ENCODE measurements at regions not wholly inside any gene's neighbourhood (a gene's known extent, or its start where the extent isn't known, plus 50 kb on each side); places are given as distances from the start of the nearest gene placed in this dataset.
"Not testable (repeated sequence)": the region's sequence is repeated elsewhere in the genome, so short reads cannot be mapped to it uniquely, and the experiment has no call there.

DNA sequence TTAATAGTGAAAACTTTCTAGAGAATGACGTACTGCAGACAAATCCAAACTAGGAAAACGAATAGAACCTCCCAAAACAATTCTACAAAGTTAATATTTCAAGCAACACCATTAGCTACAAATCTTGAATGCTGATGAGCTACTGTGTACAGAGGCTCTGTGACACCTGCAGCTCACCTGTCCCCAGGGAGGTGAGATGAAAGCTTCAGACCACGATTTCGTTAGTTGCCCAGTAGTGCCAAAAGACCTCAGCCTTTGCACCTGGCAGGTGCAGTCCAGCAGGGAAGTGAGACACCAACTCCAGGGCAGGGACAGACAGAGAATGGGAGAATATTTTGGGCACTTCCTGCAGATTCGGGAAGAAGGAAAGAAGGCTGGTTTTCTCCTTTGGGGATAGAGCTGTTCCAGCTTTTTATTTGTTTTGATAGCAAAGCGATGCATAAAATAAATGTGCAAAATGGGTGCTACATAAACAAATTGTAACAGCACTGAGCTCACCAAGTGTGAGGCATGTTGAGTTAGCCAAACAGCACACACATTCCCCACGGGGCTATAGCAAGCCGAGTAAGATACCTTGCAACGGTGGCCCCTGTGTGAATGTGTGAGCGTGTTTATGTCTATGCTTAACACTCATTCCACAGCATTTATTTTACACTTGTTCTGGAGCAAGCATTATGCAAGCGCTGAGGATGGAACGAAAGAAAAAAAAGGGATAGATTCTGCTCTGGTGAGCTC, 1024.8 kb upstream of the AUTS2 start:
- intact Hi-C loops (cut with micrococcal nuclease): no loop called here

DNA sequence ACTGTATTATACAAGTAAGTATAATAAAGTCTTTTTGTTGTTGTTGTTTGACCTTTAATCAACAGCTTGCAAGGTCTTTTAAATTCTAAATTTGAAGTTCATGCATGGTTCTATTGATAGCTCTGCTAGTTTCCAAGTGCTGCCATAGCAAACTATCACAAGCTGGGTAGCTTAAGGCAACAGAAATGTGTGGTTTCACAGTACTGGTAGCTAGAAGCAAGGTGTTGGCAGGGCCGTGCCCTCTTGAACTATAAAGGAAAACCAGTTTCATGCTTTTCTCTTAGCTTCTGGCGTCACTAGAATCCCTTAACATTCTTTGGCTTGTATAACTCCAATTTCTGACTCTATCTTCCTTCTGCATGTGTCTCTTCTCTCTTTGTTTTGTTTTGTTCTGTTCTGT, 1021.9 kb upstream of the AUTS2 start:
- intact Hi-C loops (cut with micrococcal nuclease): no loop called here

DNA sequence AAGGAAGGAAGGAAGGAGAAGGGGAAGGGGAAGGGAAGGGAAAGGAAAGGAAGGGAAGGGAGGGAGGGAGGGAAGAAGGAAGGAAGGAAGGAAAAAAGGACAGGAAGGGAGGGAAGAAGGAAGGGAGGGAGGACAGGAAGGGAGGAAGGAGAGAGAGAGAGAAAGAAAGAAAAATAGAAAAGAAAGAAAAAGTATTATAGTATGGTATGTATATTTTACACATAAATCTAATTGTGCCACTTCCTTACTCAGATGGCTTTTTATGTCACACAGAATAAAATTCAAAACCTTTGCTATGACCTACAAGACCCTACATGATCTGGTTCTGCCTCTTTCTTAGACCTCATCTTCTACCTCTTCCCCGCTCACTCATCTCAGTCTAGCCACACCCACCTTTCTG, 1016.9 kb upstream of the AUTS2 start:
- intact Hi-C loops (cut with micrococcal nuclease): no loop called here

DNA sequence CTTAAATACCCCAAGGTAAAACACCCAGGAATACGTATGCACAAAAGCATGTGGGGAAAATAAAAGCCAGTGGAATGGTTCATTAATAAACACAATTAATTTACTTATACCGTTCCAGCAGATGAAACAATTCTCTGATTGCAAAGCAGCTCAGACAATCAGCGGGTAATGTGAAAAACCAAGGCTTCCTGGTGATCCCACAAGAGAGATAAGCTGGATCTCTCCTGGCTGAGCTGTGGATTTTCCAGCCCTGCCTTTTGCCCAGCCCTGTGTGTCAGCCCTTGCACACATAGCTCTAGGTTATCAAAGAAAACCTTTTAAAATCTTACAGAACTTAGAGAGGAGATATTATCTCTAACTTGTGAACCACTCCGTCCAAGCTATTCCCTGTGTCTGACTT, 1010.7 kb upstream of the AUTS2 start:
- intact Hi-C loops (cut with micrococcal nuclease): no loop called here

DNA sequence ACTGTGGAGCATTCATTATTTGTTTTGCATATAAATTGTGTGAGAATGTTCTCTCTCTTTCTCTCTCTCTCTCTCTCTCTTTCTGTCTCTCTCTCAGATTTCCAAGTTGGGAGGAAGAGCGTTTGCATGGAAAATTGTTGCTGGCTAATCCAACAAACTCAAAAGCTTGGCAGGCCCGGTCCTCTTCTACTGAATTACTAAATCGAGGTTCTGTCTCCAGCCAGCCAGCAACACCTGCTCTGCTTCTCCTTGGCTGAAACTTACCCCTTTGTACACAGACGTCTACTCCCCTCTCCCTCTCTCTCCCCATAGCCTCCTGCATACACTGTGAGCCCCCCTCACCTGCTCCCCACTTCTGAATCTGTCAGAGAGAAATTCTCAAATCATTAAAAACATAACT, 996.4 kb upstream of the AUTS2 start:
- intact Hi-C loops (cut with micrococcal nuclease): no loop called here

DNA sequence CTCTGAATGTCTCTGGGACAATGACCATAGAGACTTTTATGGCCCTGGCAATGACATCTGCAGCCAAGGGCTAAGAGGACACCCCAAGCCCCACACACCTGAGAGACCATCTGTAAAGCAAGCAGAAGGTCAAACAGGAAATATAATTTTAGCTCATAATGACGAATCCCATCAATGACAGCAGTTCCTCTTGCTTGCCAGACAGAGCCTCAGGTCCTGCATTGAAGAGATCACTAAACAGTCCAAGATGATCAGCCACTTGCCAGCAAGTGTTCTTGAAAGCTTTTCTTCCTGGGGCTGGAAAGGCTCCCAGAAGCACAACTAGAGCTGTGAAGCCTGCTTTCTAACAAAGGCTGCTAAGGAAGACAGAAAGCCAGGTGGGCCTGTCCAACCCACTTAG, 993.7 kb upstream of the AUTS2 start:
- intact Hi-C loops (cut with micrococcal nuclease): no loop called here

DNA sequence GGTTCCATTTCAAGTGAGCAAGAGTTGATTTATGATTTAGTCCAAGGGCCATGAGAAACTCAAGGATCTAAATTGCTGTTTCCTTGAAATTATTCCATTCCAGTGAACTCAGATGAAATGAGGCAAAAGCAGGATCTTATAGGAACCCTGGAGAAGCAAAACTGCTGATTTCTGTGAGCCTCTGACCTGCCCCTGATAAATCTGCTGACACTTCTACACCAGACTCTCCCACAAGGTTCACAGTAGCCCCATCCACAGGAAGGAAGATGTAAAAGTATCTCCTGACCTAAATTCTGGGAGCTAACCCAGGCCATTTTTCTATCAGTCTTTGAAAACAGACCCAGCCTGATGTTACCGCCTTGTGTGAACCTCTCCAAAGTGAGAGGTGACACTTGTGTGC, 987.6 kb upstream of the AUTS2 start:
- intact Hi-C loops (cut with micrococcal nuclease): no loop called here

DNA sequence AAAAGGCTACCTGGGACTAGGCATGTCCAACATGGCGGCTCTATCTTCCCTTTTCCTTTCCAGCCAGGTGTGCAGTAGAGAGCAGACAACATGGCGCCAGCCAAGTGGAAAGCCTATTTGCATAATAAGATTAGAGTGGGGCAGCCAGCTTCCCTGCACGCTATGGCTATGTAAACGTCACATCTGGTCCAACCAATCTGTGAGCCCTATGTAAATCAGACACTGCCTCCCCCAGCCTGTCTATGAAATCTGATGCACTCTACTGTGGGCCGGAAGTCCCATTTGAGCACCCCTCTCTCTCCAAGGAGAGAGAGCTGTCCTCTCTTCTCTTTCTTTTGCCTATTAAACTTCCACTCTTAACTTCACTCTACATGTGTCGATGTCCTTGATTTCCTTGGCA, 984.9 kb upstream of the AUTS2 start:
- intact Hi-C loops (cut with micrococcal nuclease): no loop called here

DNA sequence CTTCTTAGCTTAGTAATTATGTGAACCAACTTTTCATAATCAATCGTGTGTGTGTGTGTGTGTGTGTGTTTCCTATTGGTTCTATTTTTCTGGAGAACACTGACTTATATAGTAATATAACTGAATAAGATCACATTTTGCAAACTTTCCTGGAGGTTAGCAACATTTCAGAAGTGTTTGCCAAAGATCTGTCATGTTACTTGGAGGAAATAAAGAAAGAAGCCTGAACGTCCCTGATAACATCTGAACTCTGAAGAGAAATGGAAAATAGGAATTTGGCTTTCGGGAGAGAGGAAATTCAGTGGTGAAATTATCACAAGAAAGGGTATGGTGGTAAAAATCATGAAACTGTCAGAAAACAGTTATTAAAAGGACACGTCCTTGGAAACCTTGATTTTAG, 984.4 kb upstream of the AUTS2 start:
- intact Hi-C loops (cut with micrococcal nuclease): no loop called here

DNA sequence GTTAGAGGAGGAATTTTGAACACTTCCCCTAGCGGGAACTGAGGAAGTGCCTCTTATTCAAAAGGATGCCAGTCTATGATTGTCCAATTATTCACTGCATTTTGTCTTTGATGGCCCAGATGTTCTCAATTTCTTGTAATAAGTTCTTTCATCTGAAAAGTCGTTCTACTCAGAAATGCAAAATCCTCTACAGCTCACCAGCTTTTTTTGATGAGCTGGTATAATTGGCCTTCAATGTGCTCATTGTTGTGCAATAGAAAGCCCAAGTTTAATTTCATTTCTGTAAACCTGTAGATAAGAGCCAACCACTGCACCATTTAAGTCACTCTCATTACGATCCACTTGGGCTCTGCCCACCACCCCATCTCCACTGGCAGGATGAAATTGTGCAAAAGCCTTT, 978.7 kb upstream of the AUTS2 start:
- intact Hi-C loops (cut with micrococcal nuclease): no loop called here

DNA sequence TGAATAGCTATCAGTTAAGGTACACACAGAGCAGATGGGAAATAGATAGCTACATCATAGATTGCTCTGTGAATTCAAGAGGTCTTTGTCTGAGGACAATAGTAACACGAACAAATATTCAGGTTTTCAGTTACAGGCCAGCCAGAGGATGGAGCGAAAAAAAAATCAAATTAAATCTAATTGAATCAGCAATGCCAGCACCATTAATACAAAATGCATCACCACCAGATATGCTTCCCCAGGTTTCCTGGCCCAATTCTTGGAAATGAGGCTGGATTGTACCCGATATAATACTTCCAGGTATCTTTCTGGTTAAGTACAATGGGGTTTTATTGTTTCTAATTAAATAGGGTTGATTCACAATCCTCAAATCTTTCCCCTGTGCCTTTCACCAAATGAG, 975.8 kb upstream of the AUTS2 start:
- intact Hi-C loops (cut with micrococcal nuclease): no loop called here

DNA sequence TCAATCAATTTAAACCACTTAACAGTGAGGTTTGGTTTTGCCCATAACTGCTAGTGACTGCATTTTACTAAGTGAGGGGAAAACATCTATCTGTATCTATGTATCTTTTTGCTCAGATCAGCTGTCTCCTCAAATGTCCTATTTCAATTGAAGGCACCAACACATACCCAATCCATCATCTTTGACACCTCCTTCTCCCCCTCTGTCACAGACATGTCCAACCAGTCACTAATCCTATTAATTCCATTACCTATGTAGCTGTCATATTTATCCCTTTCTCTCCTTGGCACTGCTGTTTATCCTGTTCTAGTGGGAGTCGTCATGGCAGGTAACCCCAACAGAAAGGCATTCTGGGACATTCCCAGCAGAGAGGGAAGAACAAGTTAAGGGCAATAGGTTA, 975.2 kb upstream of the AUTS2 start:
- intact Hi-C loops (cut with micrococcal nuclease): no loop called here

DNA sequence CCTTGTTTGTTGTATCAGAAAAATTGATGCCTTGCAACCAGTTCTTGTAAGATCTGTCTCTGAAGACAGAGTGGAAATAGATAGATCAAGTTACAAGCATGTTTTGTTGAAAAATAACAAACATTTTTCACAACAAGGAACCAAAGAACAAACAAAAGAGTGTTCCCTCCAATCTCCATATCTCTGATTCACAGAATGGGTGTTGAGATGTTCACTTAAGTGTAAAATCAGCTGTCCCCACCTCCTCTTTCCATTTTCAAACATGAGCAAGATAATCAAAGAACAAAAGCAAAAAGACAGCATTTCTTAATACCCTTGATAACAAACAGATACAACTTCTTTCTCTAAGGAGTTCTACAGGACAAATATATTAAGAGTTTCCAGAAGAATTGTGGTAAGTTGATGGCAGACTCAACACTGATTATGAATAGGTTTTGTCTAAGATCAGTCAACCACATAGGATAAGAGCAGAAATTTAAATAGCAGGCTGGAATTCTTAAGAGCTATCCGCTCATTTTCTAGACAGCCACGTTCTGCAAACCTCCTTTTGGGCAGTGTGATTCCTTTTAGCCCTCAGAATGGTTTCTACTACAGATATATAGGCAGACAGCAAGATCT, 970.9 kb upstream of the AUTS2 start:
- intact Hi-C loops (cut with micrococcal nuclease): no loop called here

DNA sequence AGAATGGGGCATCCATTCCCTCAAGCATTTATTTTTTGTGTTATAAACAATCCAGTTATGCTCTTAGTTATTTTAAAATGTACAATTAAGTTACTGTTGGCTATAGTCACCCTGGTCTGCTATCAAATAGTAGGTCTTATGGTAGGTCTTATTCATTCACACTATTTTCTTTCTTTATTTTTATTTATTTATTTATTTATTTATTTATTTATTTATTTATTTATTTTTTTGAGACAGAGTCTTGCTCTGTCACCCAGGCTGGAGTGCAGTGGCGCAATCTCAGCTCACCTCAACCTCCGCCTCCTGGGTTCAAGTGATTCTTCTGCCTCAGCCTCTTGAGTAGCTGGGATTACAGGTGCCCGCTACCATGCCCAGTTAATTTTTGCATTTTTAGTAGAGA, 967.4 kb upstream of the AUTS2 start:
- intact Hi-C loops (cut with micrococcal nuclease): not testable (repeated sequence)

DNA sequence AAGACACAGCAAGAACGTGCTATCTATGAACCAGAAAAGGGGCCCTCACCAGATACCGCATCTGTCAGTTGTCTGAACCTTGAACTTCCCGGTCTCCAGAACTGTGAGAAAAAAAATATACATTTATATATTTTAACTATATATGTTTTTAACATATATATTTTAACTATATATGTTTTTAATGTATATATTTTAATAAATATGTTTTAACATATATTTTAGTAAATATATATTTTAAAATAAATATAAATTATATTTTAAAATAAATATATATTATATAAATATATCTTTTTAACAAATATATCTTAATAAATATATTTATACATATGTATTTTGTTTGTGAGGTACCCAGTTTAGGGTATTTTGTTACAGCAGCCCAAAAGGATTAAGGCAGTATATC, 958.2 kb upstream of the AUTS2 start:
- intact Hi-C loops (cut with micrococcal nuclease): no loop called here

DNA sequence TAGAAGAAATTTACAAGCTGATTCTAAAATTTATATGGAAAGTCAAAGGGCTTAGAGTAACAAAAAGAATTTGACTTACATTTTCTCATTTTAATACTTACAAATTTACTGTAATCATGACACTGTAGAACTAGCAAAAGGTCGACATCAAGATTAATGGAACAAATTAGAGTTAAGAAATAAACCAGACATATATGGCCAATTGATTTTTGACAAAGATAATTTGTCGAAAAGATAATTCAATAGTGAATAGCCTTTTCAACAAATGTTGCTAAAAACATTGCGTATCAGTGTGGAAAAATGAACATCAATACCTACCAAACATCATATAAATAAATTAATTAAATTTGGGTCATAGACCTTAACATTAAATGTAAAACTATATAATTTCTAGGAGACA, 955.5 kb upstream of the AUTS2 start:
- intact Hi-C loops (cut with micrococcal nuclease): no loop called here

DNA sequence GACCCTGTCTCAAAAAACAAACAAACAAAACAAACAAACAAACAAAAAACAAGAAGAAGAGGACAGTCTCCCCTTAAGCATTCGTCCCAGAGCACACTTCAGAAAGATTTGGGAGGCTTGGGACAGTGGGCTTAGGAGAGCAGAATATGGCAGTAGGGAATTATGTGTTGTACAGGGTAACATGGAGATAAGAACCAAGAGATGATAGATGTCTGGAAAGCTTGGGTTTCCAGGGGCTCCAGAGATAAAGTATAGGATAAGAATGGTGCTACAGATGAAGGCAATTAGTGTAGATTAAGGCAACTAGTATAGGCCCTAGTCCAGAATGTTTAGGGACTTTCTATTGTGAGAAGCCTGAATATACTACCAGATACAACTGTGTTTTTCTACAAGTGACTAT, 934.9 kb upstream of the AUTS2 start:
- intact Hi-C loops (cut with micrococcal nuclease): no loop called here

DNA sequence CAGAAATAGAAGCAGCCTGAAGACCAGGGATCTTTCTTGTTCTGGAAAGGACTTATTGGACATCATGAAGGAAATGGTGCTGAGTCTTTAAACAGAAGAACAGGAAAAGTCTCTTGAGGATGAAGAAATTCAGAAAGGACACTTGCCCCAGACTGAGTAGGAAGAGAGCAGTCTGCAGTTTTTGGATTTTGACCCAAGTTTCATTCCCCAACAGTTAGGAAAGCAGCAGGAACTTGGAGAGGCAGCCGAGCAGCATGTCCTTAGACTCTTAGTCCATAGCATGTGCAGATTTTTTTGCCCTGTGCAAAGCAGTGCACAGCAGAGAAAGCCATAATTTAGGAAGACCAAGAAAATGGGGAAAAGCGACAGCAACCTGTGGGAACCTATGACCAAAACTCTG, 927.2 kb upstream of the AUTS2 start:
- intact Hi-C loops (cut with micrococcal nuclease): no loop called here

DNA sequence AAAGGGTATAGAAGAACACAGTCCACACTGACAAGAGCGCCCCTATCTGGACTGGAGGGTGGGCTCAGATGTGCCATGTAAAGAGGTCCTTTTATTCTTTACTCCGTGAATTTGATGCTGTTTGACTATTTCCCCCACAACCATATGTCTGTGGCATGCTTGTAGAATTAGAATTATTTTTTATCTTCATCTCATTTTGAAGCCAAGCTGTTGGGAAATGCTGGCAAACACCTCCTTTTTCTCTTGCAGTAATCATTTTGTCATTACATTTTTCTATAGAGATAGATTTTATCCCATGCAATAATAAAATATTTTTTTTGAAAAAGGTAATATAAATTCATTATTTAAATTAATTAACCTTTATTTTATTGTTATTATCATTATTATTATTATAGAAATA, 926.6 kb upstream of the AUTS2 start:
- intact Hi-C loops (cut with micrococcal nuclease): no loop called here

DNA sequence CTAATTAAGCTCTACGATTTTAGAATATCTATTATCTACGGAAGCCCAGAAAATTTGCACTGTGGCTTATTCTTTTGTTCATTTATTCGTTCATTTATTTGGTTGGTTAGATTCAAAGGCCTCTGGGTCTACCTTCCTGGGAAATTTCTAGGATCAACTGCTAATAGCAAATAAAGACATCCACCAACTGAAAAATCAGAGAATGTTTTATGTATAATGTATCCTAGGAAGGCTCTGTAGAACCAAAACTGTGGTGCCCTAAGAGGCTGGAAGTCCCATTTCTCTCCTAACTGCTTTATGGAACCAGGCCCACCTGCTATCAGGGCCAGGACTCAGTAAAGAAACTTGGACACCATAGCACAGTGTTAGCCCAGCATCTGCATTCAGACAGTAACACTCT, 923.4 kb upstream of the AUTS2 start:
- intact Hi-C loops (cut with micrococcal nuclease): no loop called here

DNA sequence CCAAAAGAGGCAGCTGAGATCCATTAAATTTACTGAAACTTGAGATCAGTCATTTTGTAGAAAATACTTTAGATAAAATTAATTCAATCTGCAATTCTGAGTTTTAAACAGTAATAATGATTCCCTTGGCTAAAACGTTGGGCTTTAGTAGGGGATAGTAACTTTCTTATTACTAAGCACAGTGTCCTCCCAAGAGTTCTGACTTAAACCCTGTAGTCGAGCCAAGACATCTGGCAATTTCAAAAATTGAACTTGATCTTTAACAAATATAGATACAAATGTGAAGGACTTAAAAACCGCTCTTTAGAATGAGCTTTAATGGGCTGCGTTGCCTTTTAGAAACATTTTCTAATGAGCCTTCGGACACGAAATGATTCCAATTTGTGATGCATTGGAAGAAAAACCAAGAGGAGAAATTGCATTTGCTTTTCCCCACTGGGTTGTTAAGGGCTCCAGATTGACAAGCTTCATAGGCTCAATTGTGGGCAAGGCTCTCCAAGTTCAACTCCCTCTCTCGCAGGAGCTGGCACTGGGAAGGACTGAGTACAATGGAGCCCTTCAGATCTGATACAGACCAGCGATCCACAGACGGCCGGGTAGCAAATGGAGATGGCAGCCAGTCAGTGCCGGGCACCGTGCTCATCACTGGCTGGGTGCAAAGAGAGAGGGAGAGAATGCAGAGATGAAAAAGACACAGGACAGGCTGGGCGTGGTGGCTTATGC, 921.3 kb upstream of the AUTS2 start:
- intact Hi-C loops (cut with micrococcal nuclease): no loop called here

DNA sequence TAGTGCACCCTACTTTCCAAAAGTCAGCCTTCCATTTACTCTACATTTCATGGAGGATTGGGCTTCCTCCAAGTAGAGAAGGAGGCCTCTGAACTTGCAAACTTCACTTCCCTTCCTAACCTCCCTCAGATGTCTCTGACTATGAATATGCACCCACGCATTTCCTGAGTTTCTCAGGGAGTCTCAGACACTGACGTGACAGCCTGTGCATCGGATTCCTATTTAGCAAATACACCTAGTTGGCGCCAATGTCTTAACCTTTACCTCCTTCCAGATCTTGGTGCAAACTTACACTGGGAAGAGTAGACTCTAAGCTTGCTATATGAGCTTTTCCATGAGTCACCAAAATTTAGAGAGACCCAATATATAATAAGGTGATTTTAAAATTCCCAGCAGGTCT, 920.1 kb upstream of the AUTS2 start:
- intact Hi-C loops (cut with micrococcal nuclease): no loop called here

Measured in T-helper 2 cell treated with Interferon-gamma antibody and Interleukin-4, amounts not matched to agents 100 ng/mL and 5 ng/mL, for 36 hours (primary cell).